ENCODE measurements at regions not wholly inside any gene's neighbourhood (a gene's known extent, or its start where the extent isn't known, plus 50 kb on each side); places are given as distances from the start of the nearest gene placed in this dataset.
"Not testable (repeated sequence)": the region's sequence is repeated elsewhere in the genome, so short reads cannot be mapped to it uniquely, and the experiment has no call there.

GRCh38 chr10:36872702-36873393 is 252.6 kb upstream of the ANKRD30A start:
- DNase-seq = no peak

GRCh38 chr10:36840788-36841187 is 284.6 kb upstream of the ANKRD30A start:
- DNase-seq = peak; percentile 17

GRCh38 chr10:36837416-36837815 is 288.0 kb upstream of the ANKRD30A start:
- no peak for DNase-seq

GRCh38 chr10:36819781-36820180 is 305.6 kb upstream of the ANKRD30A start:
- DNase-seq = no peak

GRCh38 chr10:36817898-36818297 is 307.5 kb upstream of the ANKRD30A start:
- no peak for DNase-seq

- DNase-seq = peak; percentile 12
Observed at GRCh38 chr10:36808625-36809362, 316.6 kb upstream of the ANKRD30A start.

- no peak for DNase-seq
Observed at GRCh38 chr10:36803229-36803628, 322.2 kb upstream of the ANKRD30A start.

- peak; percentile 45 for DNase-seq
Observed at GRCh38 chr10:36802490-36803153, 322.8 kb upstream of the ANKRD30A start.

GRCh38 chr10:36801660-36802059 is 323.7 kb upstream of the ANKRD30A start:
- no peak for DNase-seq

GRCh38 chr10:36794981-36795380 is 330.4 kb upstream of the ANKRD30A start:
- DNase-seq = no peak

GRCh38 chr10:36789974-36790373 is 335.4 kb upstream of the ANKRD30A start:
- DNase-seq = no peak

GRCh38 chr10:36788152-36788551 is 337.2 kb upstream of the ANKRD30A start:
- no peak for DNase-seq

- no peak for DNase-seq
Observed at GRCh38 chr10:36783400-36783799, 342.0 kb upstream of the ANKRD30A start.

- DNase-seq = no peak
Observed at GRCh38 chr10:36781570-36781969, 343.8 kb upstream of the ANKRD30A start.

GRCh38 chr10:36780158-36780557 is 345.2 kb upstream of the ANKRD30A start:
- no peak for DNase-seq

GRCh38 chr10:36779238-36779846 is 346.1 kb upstream of the ANKRD30A start:
- peak; percentile 74 for DNase-seq

- DNase-seq = no peak
Observed at GRCh38 chr10:36778651-36779050, 346.7 kb upstream of the ANKRD30A start.

- no peak for DNase-seq
Observed at GRCh38 chr10:36773652-36774051, 351.7 kb upstream of the ANKRD30A start.

- DNase-seq = no peak
Observed at GRCh38 chr10:36771725-36772124, 353.7 kb upstream of the ANKRD30A start.

GRCh38 chr10:36769741-36770140 is 355.7 kb upstream of the ANKRD30A start:
- DNase-seq = not testable (repeated sequence)

- DNase-seq = no peak
Observed at GRCh38 chr10:36766940-36767339, 358.5 kb upstream of the ANKRD30A start.

- no peak for DNase-seq
Observed at GRCh38 chr10:36766415-36766810, 359.0 kb upstream of the ANKRD30A start.

- DNase-seq = peak; percentile 54
Observed at GRCh38 chr10:36765782-36766414, 359.5 kb upstream of the ANKRD30A start.
